ENCODE measurements at regions not wholly inside any gene's neighbourhood (a gene's known extent, or its start where the extent isn't known, plus 50 kb on each side); places are given as distances from the start of the nearest gene placed in this dataset.

GRCh38 chr22:48055185-48055584, 1292.7 kb downstream of the TBC1D22A start:
- Histone ChIP-seq H3K36me3 (ENCODE audit: low read depth) (no peaks in the 10 kb centered on the region), H3K4me3 (ENCODE audit: severe bottlenecking) (no peak overlapping the region), H3K9me3 (ENCODE audit: severe bottlenecking) (no peaks in the 10 kb centered on the region), H3K4me1 (ENCODE audit: insufficient read depth, poor library complexity, severe bottlenecking) (no peaks in the 10 kb centered on the region), H3K27ac (ENCODE audit: poor library complexity, severe bottlenecking) (no peak overlapping the region), H3K27me3 (ENCODE audit: insufficient read depth, poor library complexity, severe bottlenecking) (no peaks in the 10 kb centered on the region)
- no peak for DNase-seq (ENCODE audit: low spot score)
- TF ChIP-seq CTCF (IDR thresholded peaks at IDR 0.05; ENCODE audit: poor library complexity, severe bottlenecking): no peak
- no peak for ATAC-seq (ENCODE audit: low read depth)

GRCh38 chr22:48054596-48054995, 1292.1 kb downstream of the TBC1D22A start:
- DNase-seq (ENCODE audit: low spot score): no peak
- no peaks in the 10 kb centered on the region for H3K36me3 ChIP-seq (ENCODE audit: low read depth)
- H3K9me3 ChIP-seq (ENCODE audit: severe bottlenecking): no peaks in the 10 kb centered on the region
- ATAC-seq (ENCODE audit: low read depth): no peak
- no peak overlapping the region for H3K4me3 ChIP-seq (ENCODE audit: severe bottlenecking)
- no peak for TF ChIP-seq CTCF (IDR thresholded peaks at IDR 0.05; ENCODE audit: poor library complexity, severe bottlenecking)
- H3K27ac ChIP-seq (ENCODE audit: poor library complexity, severe bottlenecking): no peak overlapping the region
- no peaks in the 10 kb centered on the region for H3K27me3 ChIP-seq (ENCODE audit: insufficient read depth, poor library complexity, severe bottlenecking)
- no peaks in the 10 kb centered on the region for H3K4me1 ChIP-seq (ENCODE audit: insufficient read depth, poor library complexity, severe bottlenecking)

- no peaks in the 10 kb centered on the region for H3K36me3 ChIP-seq (ENCODE audit: low read depth)
- DNase-seq (ENCODE audit: low spot score) (no peak), ATAC-seq (ENCODE audit: low read depth) (no peak)
- no peaks in the 10 kb centered on the region for H3K27me3 ChIP-seq (ENCODE audit: insufficient read depth, poor library complexity, severe bottlenecking)
- H3K27ac ChIP-seq (ENCODE audit: poor library complexity, severe bottlenecking): no peak overlapping the region
- H3K9me3 ChIP-seq (ENCODE audit: severe bottlenecking): no peaks in the 10 kb centered on the region
- TF ChIP-seq CTCF (IDR thresholded peaks at IDR 0.05; ENCODE audit: poor library complexity, severe bottlenecking): no peak
- no peaks in the 10 kb centered on the region for H3K4me1 ChIP-seq (ENCODE audit: insufficient read depth, poor library complexity, severe bottlenecking)
- no peak overlapping the region for H3K4me3 ChIP-seq (ENCODE audit: severe bottlenecking)
These were observed 1291.5 kb downstream of the TBC1D22A start for GRCh38 chr22:48053973-48054372.

GRCh38 chr22:48053486-48053885, 1291.0 kb downstream of the TBC1D22A start:
- H3K4me3 ChIP-seq (ENCODE audit: severe bottlenecking): no peak overlapping the region
- no peak for TF ChIP-seq CTCF (IDR thresholded peaks at IDR 0.05; ENCODE audit: poor library complexity, severe bottlenecking)
- H3K27me3 ChIP-seq (ENCODE audit: insufficient read depth, poor library complexity, severe bottlenecking): no peaks in the 10 kb centered on the region
- no peaks in the 10 kb centered on the region for H3K4me1 ChIP-seq (ENCODE audit: insufficient read depth, poor library complexity, severe bottlenecking)
- no peaks in the 10 kb centered on the region for H3K9me3 ChIP-seq (ENCODE audit: severe bottlenecking)
- H3K36me3 ChIP-seq (ENCODE audit: low read depth): no peaks in the 10 kb centered on the region
- DNase-seq (ENCODE audit: low spot score) (no peak), ATAC-seq (ENCODE audit: low read depth) (no peak)
- no peak overlapping the region for H3K27ac ChIP-seq (ENCODE audit: poor library complexity, severe bottlenecking)

- Histone ChIP-seq H3K9me3 (ENCODE audit: severe bottlenecking) (no peaks in the 10 kb centered on the region), H3K27me3 (ENCODE audit: insufficient read depth, poor library complexity, severe bottlenecking) (no peaks in the 10 kb centered on the region), H3K4me1 (ENCODE audit: insufficient read depth, poor library complexity, severe bottlenecking) (no peaks in the 10 kb centered on the region), H3K27ac (ENCODE audit: poor library complexity, severe bottlenecking) (no peak overlapping the region), H3K36me3 (ENCODE audit: low read depth) (no peaks in the 10 kb centered on the region), H3K4me3 (ENCODE audit: severe bottlenecking) (no peak overlapping the region)
- DNase-seq (ENCODE audit: low spot score) (no peak), ATAC-seq (ENCODE audit: low read depth) (no peak)
- TF ChIP-seq CTCF (IDR thresholded peaks at IDR 0.05; ENCODE audit: poor library complexity, severe bottlenecking): no peak
These were observed 1290.1 kb downstream of the TBC1D22A start for GRCh38 chr22:48052621-48052890.
